Naive thymus-derived CD4-positive, alpha-beta T cell (primary cell): ENCODE measurements at regions not wholly inside any gene's neighbourhood (a gene's known extent, or its start where the extent isn't known, plus 50 kb on each side); places are given as distances from the start of the nearest gene placed in this dataset.

Experiments used
- ATAC-seq: fragments of 150-1000 bp; cut with Tn5 transposase; 2 replicates; pipeline ENCODE4 v1.10.0; 2021; ENCODE audit warnings: mild to moderate bottlenecking, moderate library complexity
- CTCF ChIA-PET: fragments of 350-600 bp; sonication (Branson Sonifier 250); formaldehyde crosslinking; loops from one replicate; lab custom pipeline; 2021; ENCODE audit warnings: antibody characterized with exemption; lab: Charles Lee
- POLR2A ChIA-PET: fragments of 350-600 bp; sonication (Branson Sonifier 250); formaldehyde crosslinking; loops from one replicate; lab custom pipeline; 2021; ENCODE audit warnings: antibody characterized with exemption, inconsistent platforms; lab: Charles Lee
- DNase-seq, 9 donors: peaks; one replicate each; pipeline versions ENCODE4 v3.0.0 to v3.0.0-alpha.2; 2020 to 2022; ENCODE audit warnings: mixed read lengths in 1 of 9
- H3K27ac ChIP-seq: one replicate; pipeline ENCODE4 v1.7.0; 2013; ENCODE audit warnings: mild to moderate bottlenecking, low read depth, low read length, moderate library complexity
- H3K27me3 ChIP-seq, 2 donors: one replicate each; pipeline ENCODE4 v1.7.0; 2013; ENCODE audit warnings: low read length in 2 of 2, mild to moderate bottlenecking in 2 of 2, moderate library complexity in 2 of 2; ENCODE audit not compliant: control insufficient read depth in 2 of 2, insufficient read depth in 2 of 2
- H3K36me3 ChIP-seq, 3 experiments: 1 replicate in 2 of 3; 2 replicates in 1 of 3; pipeline ENCODE4 v1.7.0; 2013; ENCODE audit warnings: low read length in 3 of 3, mild to moderate bottlenecking in 3 of 3, moderate library complexity in 1 of 3; ENCODE audit not compliant: insufficient read depth in 3 of 3, control insufficient read depth in 2 of 3
- H3K4me1 ChIP-seq, 2 donors: one replicate each; pipeline ENCODE4 v1.7.0; 2013; ENCODE audit warnings: low read length in 2 of 2, mild to moderate bottlenecking in 2 of 2, moderate library complexity in 1 of 2; ENCODE audit not compliant: control insufficient read depth in 2 of 2, insufficient read depth in 2 of 2
- H3K4me3 ChIP-seq: 2 replicates; pipeline ENCODE4 v1.7.0; 2013; ENCODE audit warnings: mild to moderate bottlenecking, low read length
- H3K9me3 ChIP-seq, 3 experiments: 1 replicate in 2 of 3; 2 replicates in 1 of 3; pipeline ENCODE4 v1.7.0; 2013; ENCODE audit warnings: low read length in 3 of 3; ENCODE audit not compliant: control insufficient read depth in 2 of 3
- H3K27ac Mint-ChIP-seq, 9 donors: one replicate each; pipeline ENCODE4 v1.8.0; 2020 to 2022; ENCODE audit warnings: mixed read lengths in 9 of 9, mild to moderate bottlenecking in 8 of 9, moderate library complexity in 5 of 9, inconsistent platforms in 2 of 9
- H3K27me3 Mint-ChIP-seq, 5 donors: one replicate each; pipeline ENCODE4 v1.8.0; 2021 to 2022; ENCODE audit warnings: mixed read lengths in 5 of 5, mild to moderate bottlenecking in 1 of 5
- H3K36me3 Mint-ChIP-seq, 5 donors: one replicate each; pipeline ENCODE4 v1.8.0; 2020 to 2022; ENCODE audit warnings: mixed read lengths in 5 of 5, mild to moderate bottlenecking in 3 of 5, inconsistent platforms in 1 of 5
- H3K4me1 Mint-ChIP-seq, 7 donors: one replicate each; pipeline ENCODE4 v1.8.0; 2020 to 2022; ENCODE audit warnings: mixed read lengths in 7 of 7, mild to moderate bottlenecking in 3 of 7, inconsistent platforms in 1 of 7
- H3K4me3 Mint-ChIP-seq, 10 donors: one replicate each; pipeline ENCODE4 v1.8.0; 2020 to 2022; ENCODE audit warnings: mild to moderate bottlenecking in 10 of 10, mixed read lengths in 10 of 10, moderate library complexity in 6 of 10, inconsistent platforms in 2 of 10
- H3K9me3 Mint-ChIP-seq, 11 donors: one replicate each; pipeline ENCODE4 v1.8.0; 2020 to 2022; ENCODE audit warnings: mixed read lengths in 11 of 11, mild to moderate bottlenecking in 4 of 11, inconsistent platforms in 1 of 11, moderate library complexity in 1 of 11
- intact Hi-C, 2 donors: fragments of 100-400 bp; cut with micrococcal nuclease; formaldehyde crosslinking; loops; one replicate each; pipeline ENCODE4 v1.15.1; 2023

DNA sequence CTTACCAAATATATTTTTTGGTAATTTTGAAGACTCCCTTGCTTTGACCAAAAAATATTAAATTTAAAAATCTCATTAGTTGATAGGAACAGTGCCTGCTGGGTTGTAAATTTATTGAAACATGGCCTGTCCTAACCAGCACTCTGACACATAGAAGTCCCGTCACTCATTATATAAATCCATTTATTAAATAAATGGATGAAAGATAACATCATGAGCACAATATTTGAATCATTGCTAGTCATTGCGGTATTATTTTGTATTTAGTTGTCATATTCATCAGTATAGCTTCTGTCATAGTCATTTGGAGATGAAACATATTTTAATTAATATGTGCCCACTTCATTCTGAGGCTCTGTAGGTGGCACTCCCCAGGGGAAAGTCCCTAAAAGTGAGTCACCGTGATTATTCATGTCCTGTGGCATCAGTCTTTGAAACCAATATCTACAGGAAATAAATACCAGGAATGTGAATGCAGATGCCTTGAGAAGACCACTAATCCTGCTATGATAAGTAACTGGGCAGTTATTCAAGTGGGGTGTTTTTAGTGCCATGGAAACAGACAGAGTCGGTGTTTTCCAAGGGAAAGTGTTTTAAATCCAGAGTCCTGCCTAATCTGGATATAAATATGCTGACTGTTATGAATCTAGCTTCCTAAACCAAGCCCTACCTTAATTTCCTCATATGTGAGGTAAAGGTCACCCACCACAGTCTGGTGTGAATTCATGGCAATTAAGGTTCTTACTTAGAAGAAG is 302.0 kb downstream of the DUSP10 start:
- no peak overlapping the region for H3K4me3 ChIP-seq
- no peaks in the 10 kb centered on the region for H3K4me1 ChIP-seq
- Mint-ChIP-seq H3K27me3 (peaks cover 8 to 30% (median 20%) of the 10 kb centered on the region in 5 donors), H3K4me3 (no peak overlapping the region), H3K9me3 (no peaks in the 10 kb centered on the region), H3K36me3 (no peaks in the 10 kb centered on the region), H3K4me1 (peaks cover 0 to 27% (median 6%) of the 10 kb centered on the region in 7 donors), H3K27ac (peak overlapping the region in 2 of 9 donors; percentile 1 to 56)
- no peaks in the 10 kb centered on the region for H3K36me3 ChIP-seq
- no peak overlapping the region for H3K27ac ChIP-seq
- ATAC-seq (peak; percentile 73), DNase-seq (peak in 1 of 9 donors; percentile 27)
- CTCF ChIA-PET: no interaction called here
- intact Hi-C loops: loop anchor here in 1 of 2 donors (5.0 kb wide), 1 partner anchor 272 kb away; no protein-coding TSS in a partner anchor
- no peaks in the 10 kb centered on the region for H3K27me3 ChIP-seq
- POLR2A ChIA-PET: no interaction called here
- no peaks in the 10 kb centered on the region for H3K9me3 ChIP-seq

GRCh38 chr1:221440658-221441057 is 301.2 kb downstream of the DUSP10 start:
- peaks cover 8 to 34% (median 20%) of the 10 kb centered on the region in 5 donors for H3K27me3 Mint-ChIP-seq
- H3K27me3 ChIP-seq: no peaks in the 10 kb centered on the region
- H3K4me3 Mint-ChIP-seq: no peak overlapping the region
- H3K4me1 ChIP-seq: no peaks in the 10 kb centered on the region
- DNase-seq (no peak), ATAC-seq (peak; percentile 60)
- peaks cover 0 to 21% (median 4%) of the 10 kb centered on the region in 7 donors for H3K4me1 Mint-ChIP-seq
- H3K4me3 ChIP-seq: no peak overlapping the region
- H3K27ac ChIP-seq: no peak overlapping the region
- intact Hi-C loops: no loop called here
- POLR2A ChIA-PET: no interaction called here
- H3K9me3 ChIP-seq: no peaks in the 10 kb centered on the region
- no peaks in the 10 kb centered on the region for H3K36me3 ChIP-seq
- CTCF ChIA-PET: no interaction called here
- H3K36me3 Mint-ChIP-seq: no peaks in the 10 kb centered on the region
- no peaks in the 10 kb centered on the region for H3K9me3 Mint-ChIP-seq
- H3K27ac Mint-ChIP-seq: no peak overlapping the region

DNA sequence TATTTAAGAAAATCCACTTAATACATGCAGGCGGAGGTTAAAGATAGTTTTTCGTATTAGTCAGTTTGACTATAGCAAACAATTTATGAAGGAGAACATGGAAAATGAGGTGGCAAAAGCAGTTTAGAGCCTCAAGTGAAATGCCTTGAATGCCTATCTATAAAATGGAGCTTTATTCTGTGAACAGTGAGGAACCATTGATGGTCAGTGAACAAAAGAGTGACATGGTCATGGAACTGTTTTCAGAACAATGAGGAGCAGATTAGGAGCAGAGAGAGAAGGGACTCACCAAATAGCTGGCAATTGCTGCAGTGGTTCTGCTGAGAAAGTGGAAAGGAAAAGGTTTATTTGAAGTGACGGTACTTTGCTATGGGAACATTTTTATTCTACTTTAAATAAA is 299.8 kb downstream of the DUSP10 start:
- POLR2A ChIA-PET: no interaction called here
- Mint-ChIP-seq H3K36me3 (no peaks in the 10 kb centered on the region), H3K4me3 (no peak overlapping the region), H3K4me1 (peaks cover 0 to 20% (median 4%) of the 10 kb centered on the region in 7 donors), H3K9me3 (no peaks in the 10 kb centered on the region), H3K27me3 (peaks cover 11 to 34% (median 26%) of the 10 kb centered on the region in 5 donors), H3K27ac (no peak overlapping the region)
- H3K36me3 ChIP-seq: no peaks in the 10 kb centered on the region
- H3K27me3 ChIP-seq: no peaks in the 10 kb centered on the region
- CTCF ChIA-PET: no interaction called here
- DNase-seq: no peak
- intact Hi-C loops: no loop called here
- no peaks in the 10 kb centered on the region for H3K9me3 ChIP-seq
- H3K4me3 ChIP-seq: no peak overlapping the region
- no peak for ATAC-seq
- H3K4me1 ChIP-seq: no peaks in the 10 kb centered on the region
- no peak overlapping the region for H3K27ac ChIP-seq

DNA sequence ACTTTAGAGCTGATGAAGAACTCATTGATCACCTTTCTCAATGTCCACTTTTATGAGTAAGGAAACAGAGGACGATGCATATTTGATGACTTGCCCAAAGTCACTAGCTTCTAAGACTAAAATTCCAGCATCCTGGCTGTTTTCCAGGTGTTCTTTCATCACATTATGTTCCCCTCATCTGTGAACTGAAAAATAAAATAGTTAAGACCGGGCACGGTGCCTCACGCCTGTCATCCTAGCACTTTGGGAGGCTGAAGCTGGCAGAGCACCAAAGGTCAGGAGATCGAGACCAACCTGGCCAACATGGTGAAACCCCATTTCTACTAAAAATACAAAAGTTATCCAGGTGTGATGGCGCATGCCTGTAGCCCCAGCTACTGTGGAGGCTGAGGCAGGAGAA is 297.5 kb downstream of the DUSP10 start:
- H3K27me3 Mint-ChIP-seq: peaks cover 11 to 44% (median 27%) of the 10 kb centered on the region in 5 donors
- Histone ChIP-seq H3K27me3 (no peaks in the 10 kb centered on the region), H3K27ac (no peak overlapping the region), H3K4me1 (no peaks in the 10 kb centered on the region), H3K9me3 (no peaks in the 10 kb centered on the region), H3K4me3 (no peak overlapping the region), H3K36me3 (no peaks in the 10 kb centered on the region)
- no peak for ATAC-seq
- peaks cover 0 to 14% (median 4%) of the 10 kb centered on the region in 7 donors for H3K4me1 Mint-ChIP-seq
- intact Hi-C loops: no loop called here
- no peak overlapping the region for H3K27ac Mint-ChIP-seq
- H3K36me3 Mint-ChIP-seq: no peaks in the 10 kb centered on the region
- ChIA-PET CTCF (no interaction called here), POLR2A (no interaction called here)
- H3K9me3 Mint-ChIP-seq: peaks cover 0 to 2% (median 0%) of the 10 kb centered on the region in 11 donors
- DNase-seq: no peak
- H3K4me3 Mint-ChIP-seq: no peak overlapping the region

DNA sequence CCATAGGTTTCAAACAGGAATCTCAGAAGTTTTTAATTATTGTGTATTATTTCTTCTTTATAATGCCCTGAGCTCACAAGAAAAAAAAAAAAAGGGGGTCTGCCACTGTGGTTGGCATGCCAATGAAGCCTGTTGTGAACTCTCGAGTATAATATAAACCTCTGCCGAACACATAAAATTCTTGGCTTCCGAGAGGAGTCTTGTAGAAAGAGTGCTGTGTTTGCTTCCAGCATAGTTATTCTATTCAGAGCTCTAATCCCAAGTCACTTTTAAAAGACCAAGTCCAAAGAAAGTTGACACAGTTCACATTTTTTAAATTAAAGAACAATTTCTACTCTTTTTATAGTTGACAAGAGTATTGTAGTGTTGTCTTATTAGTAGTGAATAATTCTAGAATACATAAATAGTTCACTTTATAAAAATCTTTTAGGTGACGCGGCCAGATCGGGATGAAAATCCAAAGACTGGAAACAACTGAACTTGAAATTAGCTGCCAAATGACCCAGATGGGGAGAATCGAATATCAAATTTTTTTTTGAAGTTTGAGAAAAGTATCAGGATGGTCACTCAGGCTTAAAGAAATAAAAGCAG is 293.2 kb downstream of the DUSP10 start:
- no peak overlapping the region for H3K4me3 Mint-ChIP-seq
- no peaks in the 10 kb centered on the region for H3K9me3 ChIP-seq
- no peaks in the 10 kb centered on the region for H3K27me3 ChIP-seq
- no peak for DNase-seq
- H3K27ac Mint-ChIP-seq: no peak overlapping the region
- H3K4me3 ChIP-seq: no peak overlapping the region
- no peak for ATAC-seq
- H3K27me3 Mint-ChIP-seq: peaks cover 8 to 40% (median 28%) of the 10 kb centered on the region in 5 donors
- H3K4me1 ChIP-seq: no peaks in the 10 kb centered on the region
- H3K36me3 Mint-ChIP-seq: peaks cover 0 to 2% (median 0%) of the 10 kb centered on the region in 5 donors
- peaks cover 0 to 6% (median 0%) of the 10 kb centered on the region in 7 donors for H3K4me1 Mint-ChIP-seq
- no peak overlapping the region for H3K27ac ChIP-seq
- ChIA-PET POLR2A (no interaction called here), CTCF (interaction anchor here (1.8 kb wide), 1 partner anchor 13 kb away, joined by 6 read pairs; no protein-coding TSS in a partner anchor)
- H3K9me3 Mint-ChIP-seq: peaks cover 0 to 8% (median 0%) of the 10 kb centered on the region in 11 donors
- H3K36me3 ChIP-seq: no peaks in the 10 kb centered on the region
- intact Hi-C loops: no loop called here

DNA sequence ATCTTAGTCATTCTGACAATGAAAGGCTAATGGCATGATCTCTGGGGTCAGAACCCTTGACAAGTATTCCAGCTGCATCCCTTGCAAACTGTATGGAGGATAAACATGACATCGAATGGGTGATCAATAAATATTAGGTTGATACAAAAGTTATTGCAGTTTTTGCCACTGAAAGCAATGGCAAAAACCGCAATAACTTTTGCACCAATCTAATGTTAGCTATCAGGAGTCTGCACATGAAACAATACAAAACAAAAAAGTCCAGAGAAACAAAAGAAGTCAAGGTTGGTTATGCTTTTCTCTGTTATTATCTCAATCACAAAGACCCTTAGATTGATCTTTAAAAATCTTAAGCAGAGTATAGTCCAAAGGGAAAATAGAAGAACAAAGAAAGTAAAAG is 292.7 kb downstream of the DUSP10 start:
- Histone ChIP-seq H3K36me3 (no peaks in the 10 kb centered on the region), H3K27ac (no peak overlapping the region), H3K9me3 (no peaks in the 10 kb centered on the region), H3K27me3 (no peaks in the 10 kb centered on the region), H3K4me3 (no peak overlapping the region), H3K4me1 (no peaks in the 10 kb centered on the region)
- intact Hi-C loops: no loop called here
- H3K36me3 Mint-ChIP-seq: peaks cover 0 to 2% (median 0%) of the 10 kb centered on the region in 5 donors
- CTCF ChIA-PET: interaction anchor here (1.8 kb wide), 1 partner anchor 13 kb away, joined by 6 read pairs; no protein-coding TSS in a partner anchor
- peaks cover 0 to 6% (median 0%) of the 10 kb centered on the region in 7 donors for H3K4me1 Mint-ChIP-seq
- peaks cover 8 to 35% (median 24%) of the 10 kb centered on the region in 5 donors for H3K27me3 Mint-ChIP-seq
- H3K4me3 Mint-ChIP-seq: no peak overlapping the region
- no peak overlapping the region for H3K27ac Mint-ChIP-seq
- POLR2A ChIA-PET: no interaction called here
- H3K9me3 Mint-ChIP-seq: peaks cover 0 to 8% (median 0%) of the 10 kb centered on the region in 11 donors
- no peak for ATAC-seq
- DNase-seq: no peak
